Umbilical cord (tissue), 1 donor: ENCODE measurements at regions not wholly inside any gene's neighbourhood (a gene's known extent, or its start where the extent isn't known, plus 50 kb on each side); places are given as distances from the start of the nearest gene placed in this dataset.
"Not testable (repeated sequence)": the region's sequence is repeated elsewhere in the genome, so short reads cannot be mapped to it uniquely, and the experiment has no call there.

Experiments
- DNase-seq: peaks from one replicate; pipeline ENCODE4 v3.0.0-alpha.2; 2015; ENCODE audit warnings: low spot score

DNA sequence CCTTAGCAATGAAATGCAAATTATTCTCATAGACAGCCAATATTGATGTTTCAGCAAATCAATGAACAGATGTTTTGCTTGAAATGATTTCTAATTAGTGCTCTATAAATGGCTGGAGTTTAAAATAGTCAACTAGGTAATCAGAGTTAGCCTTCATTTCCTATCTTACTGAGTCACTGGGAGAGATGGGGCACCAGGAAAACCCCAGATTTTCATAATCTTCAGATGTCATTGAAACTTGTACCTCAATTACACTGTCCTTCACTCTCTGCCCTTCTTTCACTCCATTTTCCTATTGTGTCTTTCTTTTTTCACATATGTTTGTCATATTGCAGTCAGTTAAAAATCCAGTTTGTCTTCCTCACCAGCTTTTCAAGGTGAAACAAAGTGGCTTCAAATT lies 92.7 kb downstream of the C12orf75 start:
- DNase-seq, result no peak

DNA sequence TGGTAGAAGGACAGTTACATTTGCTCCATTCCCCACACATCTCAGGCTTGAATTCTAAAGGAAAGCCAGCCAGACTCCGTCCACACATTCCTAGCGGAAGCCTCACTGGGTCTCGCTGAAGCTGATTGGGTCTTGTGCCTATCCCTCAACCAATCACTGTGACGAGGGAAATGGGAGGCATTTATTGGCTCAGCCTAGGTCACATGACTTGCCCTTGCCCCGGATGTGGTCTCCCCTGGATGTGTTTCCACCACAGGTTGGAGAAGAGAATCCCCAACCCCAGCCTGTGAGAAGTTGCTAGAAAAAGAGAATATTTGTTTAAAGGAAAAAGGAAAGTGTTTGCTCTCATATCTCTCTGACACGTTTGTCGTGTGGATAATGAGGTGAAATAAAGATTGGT lies 93.4 kb downstream of the C12orf75 start:
- no peak for DNase-seq

DNA sequence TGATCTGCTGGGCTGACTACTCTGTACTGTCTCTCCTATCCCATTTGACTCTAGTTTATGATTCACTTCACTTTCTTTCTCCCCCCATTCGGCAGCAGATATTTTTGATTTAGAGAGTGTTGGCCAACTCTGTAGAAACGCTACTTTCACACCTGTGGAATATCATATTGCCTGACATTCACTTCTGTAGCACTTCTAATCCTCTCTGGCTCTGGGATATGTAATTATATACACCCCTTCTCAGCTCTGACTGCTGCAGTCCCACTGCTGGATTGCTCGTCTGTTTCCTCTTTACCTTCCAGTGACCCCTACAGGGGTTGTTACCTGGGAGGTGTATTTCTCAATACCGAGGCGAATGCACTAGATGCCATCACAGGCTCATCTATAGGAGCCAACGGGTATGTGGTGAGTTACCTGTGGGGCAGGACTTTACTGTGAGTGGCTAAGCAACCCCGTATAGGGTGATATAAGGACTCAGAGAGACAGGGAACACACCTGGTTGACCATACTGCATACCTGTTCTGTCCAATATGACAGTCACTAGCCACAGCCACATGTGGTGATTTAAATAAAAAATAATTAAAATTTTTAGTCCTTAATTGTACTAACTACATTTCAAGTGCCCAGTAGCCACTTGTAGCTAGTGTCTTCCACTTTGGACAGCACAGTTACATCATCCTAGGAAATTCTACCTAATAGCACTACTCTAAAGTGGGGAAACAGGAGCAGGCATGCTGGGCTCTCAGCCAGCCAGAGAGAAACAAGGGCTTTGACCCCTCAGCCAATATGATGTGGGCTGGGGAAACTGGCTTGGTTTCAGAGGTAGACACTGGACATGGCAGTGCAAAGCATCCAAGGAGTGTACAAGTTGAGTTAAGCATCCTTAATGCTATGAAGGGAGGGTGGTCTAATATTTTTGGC lies 95.0 kb downstream of the C12orf75 start:
- no peak for DNase-seq

DNA sequence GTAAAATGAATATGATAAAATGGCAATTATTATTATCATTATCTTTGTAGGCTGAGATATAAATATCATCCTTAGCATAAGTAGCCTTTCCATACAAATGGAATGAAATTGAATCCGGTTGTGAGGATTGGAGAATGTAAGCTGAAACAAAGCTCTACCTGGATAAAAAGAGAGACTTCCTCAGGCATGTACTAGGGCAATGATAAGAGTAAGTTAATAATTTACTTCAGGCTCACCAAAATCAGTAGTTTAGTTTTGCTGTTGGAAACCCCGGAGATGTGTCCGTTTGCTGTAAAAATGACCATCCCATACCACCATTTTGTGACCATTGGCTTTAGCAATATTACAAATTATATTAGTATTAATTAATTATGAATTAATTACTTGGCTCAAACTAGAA lies 96.3 kb downstream of the C12orf75 start:
- no peak for DNase-seq

DNA sequence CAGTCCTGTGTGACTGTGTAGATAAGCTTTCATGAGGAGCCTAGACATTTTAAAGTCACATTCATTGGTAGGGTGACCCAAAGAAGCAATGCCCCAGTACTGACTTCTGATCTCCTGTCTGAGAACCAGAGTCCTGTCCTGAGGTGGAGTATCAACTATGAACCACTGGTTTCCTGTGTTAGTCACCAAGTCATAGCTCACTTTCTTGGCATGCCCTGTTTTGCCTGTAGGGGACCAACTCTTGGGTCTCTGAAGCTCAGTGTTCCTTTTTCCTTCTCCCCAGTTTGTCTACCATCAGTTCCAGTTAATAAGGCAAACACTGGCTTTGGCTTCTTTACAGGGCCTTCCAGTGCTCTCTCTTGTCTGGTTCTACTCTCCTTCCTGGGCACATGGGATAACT lies 97.4 kb downstream of the C12orf75 start:
- DNase-seq, result no peak

DNA sequence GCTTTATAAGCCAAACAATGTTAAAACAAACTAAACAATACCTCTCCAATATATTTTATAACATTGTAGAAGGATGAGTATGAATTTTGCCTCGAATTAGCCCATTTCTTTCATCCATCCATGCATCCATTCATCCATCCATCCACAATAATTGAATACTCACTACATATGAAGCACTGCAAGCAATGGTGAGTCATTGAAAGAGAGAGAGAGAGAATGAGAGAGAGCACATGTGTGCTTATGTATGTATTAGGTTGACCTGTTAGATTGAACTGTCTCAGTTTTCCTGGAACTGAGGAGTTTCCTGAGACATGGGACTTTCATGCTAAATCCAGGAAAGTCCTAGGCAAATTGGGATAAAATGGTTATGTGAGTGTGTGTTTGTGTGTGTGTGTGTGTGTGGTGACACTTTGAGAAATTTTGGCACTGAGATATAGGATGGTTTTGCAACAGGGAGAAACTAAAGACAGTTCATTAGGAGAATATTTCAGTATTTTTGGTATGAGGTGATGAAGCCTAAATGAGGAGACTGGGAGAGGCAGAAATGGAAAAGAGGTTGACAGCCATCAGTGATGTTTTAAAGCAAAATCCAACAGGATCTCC lies 98.4 kb downstream of the C12orf75 start:
- DNase-seq, result no peak

DNA sequence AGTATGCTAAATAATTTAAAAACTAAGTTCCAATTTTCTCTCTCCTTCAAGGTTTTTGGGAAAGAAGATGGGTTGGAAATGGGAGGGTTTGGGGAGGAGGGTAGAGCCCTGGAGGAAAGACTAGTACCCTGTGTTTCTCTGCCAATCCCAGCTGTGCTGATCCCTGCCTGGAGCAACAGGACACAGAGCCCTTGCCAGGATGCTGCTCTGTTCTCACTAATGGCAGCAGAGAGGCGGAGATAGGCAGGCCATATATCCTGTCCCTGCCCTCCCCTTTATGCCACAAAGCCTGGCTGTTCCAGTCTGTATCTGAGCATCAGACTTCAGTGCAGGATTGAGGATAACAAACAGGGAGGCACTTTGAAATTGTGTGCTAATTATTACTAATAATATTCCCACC lies 99.0 kb downstream of the C12orf75 start:
- no peak for DNase-seq

DNA sequence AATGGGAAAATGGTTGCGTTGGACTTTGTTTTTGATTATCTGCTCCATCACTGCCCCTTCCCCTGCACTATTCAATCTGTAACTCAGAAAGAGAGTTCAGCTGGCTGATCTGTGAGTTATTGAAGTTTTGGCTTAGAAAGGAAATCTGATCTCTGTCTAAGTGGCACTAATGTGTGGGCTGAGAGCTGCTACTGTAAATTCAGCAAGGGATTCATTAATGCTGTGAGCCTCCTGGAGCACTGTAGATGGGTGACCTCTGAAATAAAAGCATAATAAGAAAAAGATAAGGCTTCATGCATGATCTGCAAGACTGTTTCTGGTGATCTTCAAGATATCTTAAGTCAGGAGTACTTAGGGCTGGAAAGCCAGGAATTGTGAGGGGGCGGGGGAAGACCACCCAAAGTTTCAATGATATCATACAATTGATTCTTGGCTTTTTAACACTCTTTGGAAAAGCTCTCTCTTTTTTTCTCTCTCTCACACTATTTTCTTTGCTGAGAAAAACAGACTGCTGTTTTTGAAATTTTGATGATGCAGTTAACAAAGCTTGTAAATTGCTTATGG lies 101.1 kb downstream of the C12orf75 start:
- peak; percentile 54 for DNase-seq

DNA sequence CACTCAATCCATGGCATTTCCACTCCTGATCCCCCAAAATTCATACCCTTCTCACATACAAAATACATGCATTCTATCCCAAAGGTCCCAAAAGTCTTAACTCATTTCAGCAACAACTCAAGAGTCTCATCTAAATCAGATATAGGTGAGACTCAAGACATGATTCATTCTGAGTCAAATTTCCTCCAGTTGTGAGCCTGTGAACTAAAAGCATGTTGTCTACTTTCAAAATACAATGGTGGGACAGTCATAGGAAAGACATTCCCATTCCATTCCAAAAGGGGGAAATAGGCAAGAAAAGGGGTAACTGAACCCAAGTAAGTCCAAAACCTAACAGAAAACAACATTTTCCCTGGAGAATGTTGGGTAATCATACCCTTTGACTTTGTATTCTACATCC lies 103.3 kb downstream of the C12orf75 start:
- DNase-seq, result no peak

DNA sequence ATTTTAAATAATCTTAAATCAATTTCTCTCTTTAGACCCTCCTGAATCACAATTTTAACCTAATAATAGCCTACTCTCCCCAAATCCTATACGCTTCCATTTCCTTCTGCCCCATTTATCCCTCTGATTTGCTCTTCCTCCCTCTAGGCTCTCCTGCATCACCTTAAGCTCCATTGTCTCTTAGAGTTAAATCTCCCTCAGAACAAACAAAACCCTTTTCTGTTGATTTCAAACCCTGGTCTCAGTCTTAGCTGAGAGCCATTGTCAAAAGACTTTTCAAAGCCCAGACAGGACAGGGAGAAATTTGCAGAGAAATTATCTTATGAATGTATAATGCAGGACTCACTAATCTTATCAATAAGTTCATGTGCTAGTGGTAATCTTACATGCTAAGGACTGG lies 106.1 kb downstream of the C12orf75 start:
- no peak for DNase-seq

DNA sequence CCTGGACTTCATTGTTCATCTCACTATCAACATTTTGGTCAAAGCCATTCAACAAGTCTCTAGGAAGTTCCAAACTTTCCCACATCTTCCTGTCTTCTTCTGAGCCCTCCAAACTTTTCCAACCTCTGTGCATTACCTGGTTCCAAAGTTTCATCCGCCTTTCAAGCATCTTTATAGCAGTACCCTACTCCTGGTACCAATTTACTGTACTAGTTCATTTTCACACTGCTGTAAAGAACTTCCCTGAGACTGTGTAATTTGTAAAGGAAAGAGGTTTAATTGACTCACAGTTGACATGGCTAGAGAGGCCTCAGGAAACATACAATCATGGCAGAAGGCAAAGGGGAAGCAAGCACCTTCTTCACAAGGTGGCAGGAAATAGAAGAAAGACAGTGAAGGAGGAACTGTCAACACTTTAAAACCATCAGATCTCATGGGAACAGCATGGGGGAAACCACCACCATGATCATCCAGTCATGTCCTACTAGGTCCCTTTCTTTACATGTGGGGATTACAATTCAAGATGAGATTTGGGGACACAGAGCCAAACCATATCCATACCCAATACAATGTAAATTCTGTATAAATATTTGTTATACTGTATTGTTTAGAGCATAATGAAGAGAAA lies 109.7 kb downstream of the C12orf75 start:
- DNase-seq, result no peak

DNA sequence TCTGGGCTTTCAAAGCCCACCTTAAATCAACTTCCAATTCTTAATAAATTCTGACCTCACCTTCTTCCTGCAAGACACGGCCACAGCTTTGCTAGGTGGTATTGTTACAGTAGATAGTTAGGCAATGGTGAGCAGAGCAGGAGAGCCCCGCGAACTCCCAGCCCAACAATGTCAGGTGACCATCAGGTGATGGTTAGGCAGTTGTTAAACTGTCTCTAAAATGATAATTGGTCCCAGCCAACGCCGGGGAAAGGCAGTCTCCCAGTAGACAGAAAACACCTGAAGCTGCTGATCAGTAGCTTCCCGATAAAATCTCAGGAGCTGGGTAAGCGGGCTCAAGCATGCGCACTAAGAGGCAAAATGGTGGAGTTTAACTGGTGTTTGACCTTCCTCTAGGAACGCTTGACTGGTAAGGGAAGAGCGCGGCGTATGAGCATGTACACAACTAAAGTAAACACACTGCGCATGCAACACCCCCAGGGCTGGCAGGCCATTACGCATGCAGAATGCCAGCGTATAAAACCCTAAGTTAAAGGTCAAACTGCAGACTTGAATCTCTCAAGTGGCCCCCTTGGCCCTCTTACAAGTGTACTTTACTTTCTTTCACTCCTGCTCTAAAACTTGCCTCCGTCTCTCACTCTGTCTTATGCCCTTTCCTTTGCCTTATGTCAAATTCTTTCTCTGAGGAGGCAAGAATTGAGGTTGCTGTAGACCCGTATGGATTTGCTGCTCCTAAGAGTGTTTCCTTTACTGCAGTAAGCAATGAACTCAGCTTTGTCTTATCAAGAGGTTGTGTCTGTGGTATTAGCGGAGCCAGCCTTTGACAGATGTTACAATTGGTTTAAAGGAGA lies 113.5 kb downstream of the C12orf75 start:
- DNase-seq, result no peak

DNA sequence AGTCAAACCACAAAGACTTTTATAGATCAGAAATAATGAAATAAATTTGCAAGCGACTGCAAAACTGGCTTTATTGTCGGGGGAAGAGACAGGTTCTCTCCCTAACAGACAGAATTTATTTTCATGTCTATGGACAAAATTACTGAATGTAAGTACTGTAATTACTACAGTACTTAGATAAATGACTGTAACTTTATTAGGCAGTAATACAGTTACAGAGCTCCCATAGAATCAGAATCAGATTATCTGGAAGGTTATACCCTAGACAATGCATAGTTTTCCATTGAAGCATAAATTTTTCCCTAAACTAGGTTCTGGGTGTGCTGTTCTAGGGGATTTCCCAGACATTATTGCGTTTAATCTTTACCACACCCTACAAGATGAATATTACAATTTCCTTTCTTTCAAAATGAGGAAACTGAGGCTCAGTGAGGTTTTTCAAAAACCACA lies 114.2 kb downstream of the C12orf75 start:
- no peak for DNase-seq

DNA sequence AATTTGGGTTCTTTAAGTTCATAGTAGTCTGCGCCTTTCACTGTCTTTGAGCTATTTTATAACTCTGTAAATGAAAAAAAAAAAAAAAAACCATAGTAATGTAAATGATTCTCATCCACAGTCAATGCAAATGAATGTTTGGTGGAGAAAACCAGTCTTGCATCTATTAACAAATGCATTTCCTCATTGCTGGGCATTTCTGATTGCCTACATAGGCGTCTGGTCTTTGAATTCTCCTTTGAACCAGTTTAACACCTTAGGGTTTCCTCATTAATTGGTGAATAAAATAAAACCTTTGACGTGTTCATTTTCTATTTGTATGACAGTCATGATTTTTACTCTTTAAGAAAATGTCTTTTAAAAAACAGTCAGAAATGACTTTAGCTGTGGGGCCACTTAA lies 114.8 kb downstream of the C12orf75 start:
- DNase-seq, result no peak

DNA sequence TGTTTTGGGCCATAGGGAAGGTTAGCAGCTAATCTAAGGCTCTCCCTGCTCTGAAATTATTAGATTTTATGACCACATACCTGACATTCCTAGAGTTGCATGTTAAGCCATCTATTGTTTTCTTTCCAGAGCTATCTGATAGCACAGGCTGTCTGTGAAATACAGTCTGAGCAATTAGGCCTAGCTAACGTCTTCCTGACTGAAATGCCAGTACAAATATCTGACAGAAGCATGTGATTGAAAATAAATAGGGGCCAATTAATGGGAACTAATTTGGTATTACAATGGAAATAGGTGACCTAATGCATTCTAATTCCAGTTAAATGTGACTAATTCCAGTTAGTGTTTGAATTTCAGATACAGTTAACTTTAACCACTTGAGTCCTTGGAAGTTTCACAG lies 115.2 kb downstream of the C12orf75 start:
- DNase-seq, result peak; percentile 55

DNA sequence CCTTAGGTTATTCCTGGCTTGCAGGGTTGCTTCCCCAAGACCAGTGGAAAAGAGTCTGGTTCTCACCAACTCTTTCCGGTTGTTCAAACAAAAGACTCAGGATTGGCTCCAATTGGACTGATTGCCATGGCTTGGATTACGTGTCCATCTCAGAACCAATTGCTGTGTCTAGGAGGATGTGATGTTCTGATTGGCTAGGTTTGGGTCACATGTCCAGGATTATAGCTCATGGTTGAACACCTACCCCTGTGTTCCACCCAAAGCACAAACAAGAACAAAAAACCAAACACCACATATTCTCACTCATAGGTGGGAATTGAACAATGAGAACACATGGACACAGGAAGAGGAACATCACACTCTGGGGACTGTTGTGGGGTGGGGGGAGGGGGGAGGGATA lies 116.0 kb downstream of the C12orf75 start:
- not testable (repeated sequence) for DNase-seq

DNA sequence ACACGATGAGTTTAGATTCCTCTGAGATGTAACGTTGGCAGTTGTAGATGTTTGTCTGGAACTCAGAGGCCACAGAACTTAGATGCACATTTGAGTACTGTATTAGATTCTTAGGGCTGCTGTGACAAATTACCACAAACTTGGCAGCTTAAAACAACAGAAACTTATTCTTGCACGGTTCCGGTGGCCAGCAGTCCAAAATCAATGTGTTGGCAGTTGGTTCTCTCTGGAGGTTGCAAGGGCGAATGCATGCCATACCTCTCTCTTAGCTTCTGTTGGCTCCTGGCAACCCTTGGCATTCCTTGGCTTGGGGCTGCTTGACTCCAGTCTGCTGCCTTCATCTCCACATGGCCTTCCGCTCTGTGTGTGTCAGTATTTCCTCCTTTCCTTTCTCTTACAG lies 118.9 kb downstream of the C12orf75 start:
- no peak for DNase-seq

DNA sequence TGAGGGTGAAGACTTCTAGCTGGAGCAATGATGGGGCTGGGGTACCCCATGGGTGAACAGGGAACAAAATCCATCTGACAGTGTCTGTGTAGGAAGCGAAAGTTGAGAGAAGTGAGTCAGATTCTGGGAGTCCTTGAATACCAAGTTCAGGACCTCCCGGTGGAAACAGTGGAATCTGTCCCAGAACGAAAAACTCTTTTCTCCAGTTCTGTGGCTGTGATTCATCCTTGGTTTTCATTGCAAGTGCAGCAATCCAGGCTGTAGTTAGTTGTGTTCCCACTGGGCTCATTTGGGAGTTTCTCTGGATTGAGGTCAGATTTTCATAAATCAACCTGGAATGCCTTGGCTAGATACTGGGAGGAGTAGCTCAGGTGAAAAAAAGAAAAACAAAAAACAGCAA lies 120.7 kb downstream of the C12orf75 start:
- DNase-seq, result no peak

DNA sequence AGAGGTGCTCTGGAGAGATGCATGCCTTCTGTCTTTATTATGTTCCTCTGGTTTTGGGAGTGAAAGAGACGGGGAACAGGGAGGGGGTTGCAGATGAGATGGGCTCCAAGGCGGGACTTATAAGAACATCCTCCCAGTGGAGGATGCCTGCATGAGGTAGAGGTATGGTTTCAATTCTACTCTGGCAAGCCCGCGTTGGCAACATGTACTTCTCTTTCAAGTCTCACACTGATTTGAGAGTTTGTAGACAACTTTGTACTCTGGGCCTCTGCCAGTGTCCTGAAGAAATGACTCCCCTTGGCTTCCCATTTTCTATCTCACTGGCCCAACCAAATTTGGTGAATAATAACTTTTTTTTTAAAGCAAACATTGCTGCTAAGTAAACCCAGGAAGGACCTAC lies 121.3 kb downstream of the C12orf75 start:
- DNase-seq, result no peak

DNA sequence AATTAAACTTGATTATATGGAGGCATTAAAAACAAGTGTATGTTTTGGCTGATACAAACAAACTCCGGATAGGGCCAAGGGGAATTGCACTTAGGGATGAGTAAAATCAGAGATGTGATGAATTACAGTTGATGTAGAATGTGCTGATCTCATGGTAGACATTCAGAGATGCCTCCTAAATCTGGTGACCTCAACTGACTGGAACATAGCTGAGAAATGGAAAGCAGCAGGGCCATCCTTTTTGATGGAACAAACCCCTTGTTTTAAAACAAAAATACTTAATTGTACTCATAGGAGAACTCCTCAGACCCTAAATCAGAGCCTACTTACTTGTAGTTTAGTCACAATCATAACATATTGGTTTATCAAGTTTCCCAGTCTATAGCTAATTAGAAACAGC lies 122.8 kb downstream of the C12orf75 start:
- DNase-seq, result no peak

DNA sequence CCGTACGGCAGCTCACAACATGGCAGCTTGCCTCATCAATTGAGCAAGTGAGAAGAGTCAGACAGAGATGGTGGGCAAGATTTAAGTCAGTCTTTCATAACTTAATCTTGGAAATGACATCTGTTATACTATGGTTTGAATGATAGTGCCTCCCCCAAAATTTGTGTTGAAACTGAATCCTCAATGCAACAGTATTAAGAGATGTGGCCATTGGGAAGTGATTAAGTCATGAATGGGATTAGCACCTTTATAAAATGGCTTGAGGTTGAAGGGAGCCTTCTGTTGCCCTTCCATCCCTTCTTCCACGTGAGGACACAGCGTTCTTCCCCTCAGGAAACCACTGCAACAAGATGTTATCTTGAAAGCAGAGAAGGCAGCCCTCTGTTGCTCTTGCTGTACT lies 124.2 kb downstream of the C12orf75 start:
- DNase-seq, result no peak

DNA sequence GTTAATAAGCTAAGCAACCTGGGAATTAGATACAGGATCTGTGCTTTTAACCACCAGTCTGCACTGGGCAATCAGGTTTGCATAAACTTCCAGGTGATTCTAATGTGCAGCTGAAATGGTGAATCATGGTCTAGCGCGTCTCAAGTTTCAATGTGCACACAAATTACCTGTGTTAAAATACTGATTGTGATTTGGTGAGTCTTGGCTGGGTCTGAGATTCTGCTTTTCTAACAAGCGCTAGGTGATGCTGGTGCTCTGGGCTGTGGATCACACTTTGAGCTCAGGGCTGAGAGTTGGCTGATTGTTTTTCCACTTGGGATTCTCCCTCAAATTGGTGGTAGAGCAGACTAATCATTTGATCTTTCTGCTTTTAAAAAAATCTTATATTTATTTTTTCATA lies 124.8 kb downstream of the C12orf75 start:
- DNase-seq, result no peak
